ENCODE measurements at regions not wholly inside any gene's neighbourhood (a gene's known extent, or its start where the extent isn't known, plus 50 kb on each side); places are given as distances from the start of the nearest gene placed in this dataset.

GRCh38 chr2:15845737-15846405 lies 94.5 kb upstream of the MYCN start:
- DNase-seq: no peak

GRCh38 chr2:15846626-15847025 lies 93.7 kb upstream of the MYCN start:
- no peak for DNase-seq

GRCh38 chr2:15850534-15850933 lies 89.8 kb upstream of the MYCN start:
- DNase-seq: no peak

GRCh38 chr2:15851076-15851693 lies 89.2 kb upstream of the MYCN start:
- no peak for DNase-seq

GRCh38 chr2:15852811-15853210 lies 87.5 kb upstream of the MYCN start:
- no peak for DNase-seq

- DNase-seq: no peak
Measured at GRCh38 chr2:15853903-15854302, 86.4 kb upstream of the MYCN start.

GRCh38 chr2:15855766-15856260 lies 84.5 kb upstream of the MYCN start:
- DNase-seq: no peak

GRCh38 chr2:15856318-15856717 lies 84.0 kb upstream of the MYCN start:
- no peak for DNase-seq

- DNase-seq: no peak
Measured at GRCh38 chr2:15858466-15858865, 81.9 kb upstream of the MYCN start.

- DNase-seq: no peak
Measured at GRCh38 chr2:15860051-15860663, 80.2 kb upstream of the MYCN start.

- DNase-seq: no peak
Measured at GRCh38 chr2:15860760-15861159, 79.6 kb upstream of the MYCN start.

GRCh38 chr2:15861172-15861822 lies 79.1 kb upstream of the MYCN start:
- no peak for DNase-seq

GRCh38 chr2:15861898-15862297 lies 78.5 kb upstream of the MYCN start:
- DNase-seq: no peak

GRCh38 chr2:15863089-15863488 lies 77.3 kb upstream of the MYCN start:
- DNase-seq: no peak

- DNase-seq: no peak
Measured at GRCh38 chr2:15863494-15864175, 76.7 kb upstream of the MYCN start.

GRCh38 chr2:15864176-15864769 lies 76.1 kb upstream of the MYCN start:
- DNase-seq: no peak

- no peak for DNase-seq
Measured at GRCh38 chr2:15865923-15866322, 74.4 kb upstream of the MYCN start.

- no peak for DNase-seq
Measured at GRCh38 chr2:15866563-15867193, 73.7 kb upstream of the MYCN start.

GRCh38 chr2:15867194-15868171 lies 72.9 kb upstream of the MYCN start:
- DNase-seq: no peak

- no peak for DNase-seq
Measured at GRCh38 chr2:15868186-15868585, 72.2 kb upstream of the MYCN start.

GRCh38 chr2:15868704-15869103 lies 71.6 kb upstream of the MYCN start:
- DNase-seq: no peak
